ENCODE measurements at regions not wholly inside any gene's neighbourhood (a gene's known extent, or its start where the extent isn't known, plus 50 kb on each side); places are given as distances from the start of the nearest gene placed in this dataset.
"Not testable (repeated sequence)": the region's sequence is repeated elsewhere in the genome, so short reads cannot be mapped to it uniquely, and the experiment has no call there.

- not testable (repeated sequence) for TF ChIP-seq CTCF (CRISPR knock-in tag; IDR thresholded peaks at IDR 0.05); MYC (CRISPR knock-in tag; IDR thresholded peaks at IDR 0.05; ENCODE audit: borderline replicate concordance); POLR2A (IDR thresholded peaks at IDR 0.05; ENCODE audit: insufficient read depth in 1 of 2, low read depth in 2 of 2, low read length in 2 of 2); MED1 (CRISPR knock-in tag; IDR thresholded peaks at IDR 0.05)
Observed at GRCh38 chr6:60392969-60393368, 1893.1 kb downstream of the KHDRBS2 start.
